Gastrocnemius medialis (tissue), 4 donors: ENCODE measurements at regions not wholly inside any gene's neighbourhood (a gene's known extent, or its start where the extent isn't known, plus 50 kb on each side); places are given as distances from the start of the nearest gene placed in this dataset.

Source experiments
- CTCF ChIP-seq, 5 experiments: fragments of 450-650 bp in 3 of 5; fragments of 200-600 bp in 2 of 5; sonication (generic) in 2 of 5; IDR thresholded peaks in 4 of 5; conservative IDR thresholded peaks in 1 of 5; 1 replicate in 4 of 5; 2 replicates in 1 of 5; pipeline ENCODE4 v1.5.1; 2016 to 2019; ENCODE audit warnings: antibody characterized with exemption in 5 of 5, mild to moderate bottlenecking in 3 of 5, moderate library complexity in 3 of 5
- POLR2A ChIP-seq, 2 donors: fragments of 450-650 bp; IDR thresholded peaks; one replicate each; pipeline ENCODE4 v1.6.1; 2017; ENCODE audit warnings: antibody characterized with exemption in 2 of 2, mild to moderate bottlenecking in 2 of 2, moderate library complexity in 2 of 2

- TF ChIP-seq CTCF (IDR thresholded peaks at IDR 0.05 in 4 of 5, conservative IDR thresholded peaks at IDR 0.05 in 1 of 5) (no peak), POLR2A (IDR thresholded peaks at IDR 0.05) (no peak)
These were observed 469.7 kb downstream of the TBC1D22A start for GRCh38 chr22:47232197-47232596.
